ENCODE measurements at regions not wholly inside any gene's neighbourhood (a gene's known extent, or its start where the extent isn't known, plus 50 kb on each side); places are given as distances from the start of the nearest gene placed in this dataset.

- TF ChIP-seq POLR2AphosphoS5 (IDR thresholded peaks at IDR 0.05; ENCODE audit: insufficient read depth in 1 of 2, low read depth in 1 of 2) (no peak), CTCF (IDR thresholded peaks at IDR 0.05) (no peak), POLR2A (IDR thresholded peaks at IDR 0.05) (no peak)
- Histone ChIP-seq H3K27ac (no peak overlapping the region), H3K27me3 (no peaks in the 10 kb centered on the region), H3K36me3 (no peaks in the 10 kb centered on the region), H3K4me3 (no peak overlapping the region), H3K9me3 (no peaks in the 10 kb centered on the region), H3K4me1 (no peaks in the 10 kb centered on the region)
- no peak for DNase-seq (ENCODE audit: extremely low spot score in 2 of 2)
- intact Hi-C loops (cut with DNase I), result no loop called here
These were observed 1499.7 kb upstream of the AGA start for GRCh38 chr4:178941975-178942374.

- no peak for TF ChIP-seq CTCF (IDR thresholded peaks at IDR 0.05)
- no peak for TF ChIP-seq POLR2A (IDR thresholded peaks at IDR 0.05)
- no peak for TF ChIP-seq POLR2AphosphoS5 (IDR thresholded peaks at IDR 0.05; ENCODE audit: insufficient read depth in 1 of 2, low read depth in 1 of 2)
- Histone ChIP-seq H3K4me3 (no peak overlapping the region), H3K27ac (no peak overlapping the region), H3K4me1 (no peaks in the 10 kb centered on the region), H3K27me3 (no peaks in the 10 kb centered on the region), H3K36me3 (no peaks in the 10 kb centered on the region), H3K9me3 (no peaks in the 10 kb centered on the region)
- no peak for DNase-seq (ENCODE audit: extremely low spot score in 2 of 2)
- intact Hi-C loops (cut with DNase I), result no loop called here
These were observed 1511.3 kb upstream of the AGA start for GRCh38 chr4:178953447-178954120.

- Histone ChIP-seq H3K9me3 (no peaks in the 10 kb centered on the region), H3K27ac (no peak overlapping the region), H3K4me3 (no peak overlapping the region), H3K36me3 (no peaks in the 10 kb centered on the region), H3K27me3 (no peaks in the 10 kb centered on the region), H3K4me1 (no peaks in the 10 kb centered on the region)
- TF ChIP-seq POLR2AphosphoS5 (IDR thresholded peaks at IDR 0.05; ENCODE audit: insufficient read depth in 1 of 2, low read depth in 1 of 2) (no peak), POLR2A (IDR thresholded peaks at IDR 0.05) (no peak), CTCF (IDR thresholded peaks at IDR 0.05) (no peak)
- intact Hi-C loops (cut with DNase I), result no loop called here
- no peak for DNase-seq (ENCODE audit: extremely low spot score in 2 of 2)
These were observed 1513.4 kb upstream of the AGA start for GRCh38 chr4:178955614-178956013.

- DNase-seq (ENCODE audit: extremely low spot score in 2 of 2), result no peak
- H3K4me3 ChIP-seq, result no peak overlapping the region
- no peak overlapping the region for H3K27ac ChIP-seq
- H3K27me3 ChIP-seq, result no peaks in the 10 kb centered on the region
- H3K9me3 ChIP-seq, result no peaks in the 10 kb centered on the region
- H3K4me1 ChIP-seq, result no peaks in the 10 kb centered on the region
- no peaks in the 10 kb centered on the region for H3K36me3 ChIP-seq
- intact Hi-C loops (cut with DNase I), result no loop called here
- TF ChIP-seq POLR2AphosphoS5 (IDR thresholded peaks at IDR 0.05; ENCODE audit: insufficient read depth in 1 of 2, low read depth in 1 of 2) (no peak), POLR2A (IDR thresholded peaks at IDR 0.05) (no peak), CTCF (IDR thresholded peaks at IDR 0.05) (no peak)
These were observed 1516.6 kb upstream of the AGA start for GRCh38 chr4:178958725-178959440.

- H3K27me3 ChIP-seq, result no peaks in the 10 kb centered on the region
- no peak overlapping the region for H3K4me3 ChIP-seq
- H3K36me3 ChIP-seq, result no peaks in the 10 kb centered on the region
- intact Hi-C loops (cut with DNase I), result no loop called here
- no peaks in the 10 kb centered on the region for H3K4me1 ChIP-seq
- H3K27ac ChIP-seq, result no peak overlapping the region
- no peaks in the 10 kb centered on the region for H3K9me3 ChIP-seq
- TF ChIP-seq POLR2AphosphoS5 (IDR thresholded peaks at IDR 0.05; ENCODE audit: insufficient read depth in 1 of 2, low read depth in 1 of 2), result no peak
- no peak for TF ChIP-seq CTCF (IDR thresholded peaks at IDR 0.05)
- no peak for DNase-seq (ENCODE audit: extremely low spot score in 2 of 2)
These were observed 1521.3 kb upstream of the AGA start for GRCh38 chr4:178963446-178964045.

Data from vagina (tissue), 2 donors.